ENCODE measurements at regions not wholly inside any gene's neighbourhood (a gene's known extent, or its start where the extent isn't known, plus 50 kb on each side); places are given as distances from the start of the nearest gene placed in this dataset.
A peak's percentile ranks its signal among the peaks of the same experiment; 100 is the strongest.

DNA sequence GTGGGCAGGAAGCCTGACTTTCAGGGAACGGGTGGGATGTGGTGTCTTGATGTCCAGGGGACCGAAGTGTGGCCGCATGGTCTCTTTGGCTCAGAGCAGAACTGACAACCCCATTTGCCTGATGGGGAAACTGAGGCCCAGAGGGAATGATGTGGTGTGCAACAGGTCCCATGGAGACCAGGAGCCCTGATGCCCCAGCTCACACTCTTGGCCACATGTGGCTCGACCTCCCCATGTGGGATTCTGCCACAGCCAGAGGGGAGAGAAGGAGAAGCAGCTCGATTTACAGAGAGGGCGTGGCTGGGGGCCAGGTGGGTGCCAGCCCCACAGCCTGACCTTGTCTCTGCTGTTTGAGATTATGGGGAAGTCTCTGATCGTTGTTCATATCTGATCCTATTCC, 128.1 kb downstream of the TEX29 start:
- FAIRE-seq: no peak

DNA sequence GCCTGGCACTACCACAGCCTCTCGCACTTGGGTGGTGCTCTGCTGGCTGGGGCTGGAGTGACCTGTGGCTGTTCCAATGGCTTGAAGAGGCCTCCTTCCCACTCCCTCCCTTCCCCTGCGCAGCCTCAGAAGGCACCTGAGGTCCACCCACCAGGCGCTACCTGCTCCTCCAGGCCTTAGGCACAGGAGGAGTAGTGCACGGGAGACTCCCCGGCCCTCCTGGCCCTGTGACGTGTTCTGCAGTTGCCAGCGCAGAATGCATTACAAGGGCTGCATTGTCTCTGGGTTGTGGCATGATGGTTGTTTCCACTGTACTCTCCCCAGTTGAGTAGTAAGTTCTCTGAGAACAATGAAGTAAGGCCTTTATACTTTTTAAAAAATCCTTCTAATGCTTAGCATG, 128.6 kb downstream of the TEX29 start:
- DNase-seq (ENCODE audit: insufficient read length, low spot score) (no peak), FAIRE-seq (no peak)

More for the DNA sequence above, 128.1 kb downstream of the TEX29 start:
- DNase-seq (ENCODE audit: insufficient read length, low spot score): no peak

DNA sequence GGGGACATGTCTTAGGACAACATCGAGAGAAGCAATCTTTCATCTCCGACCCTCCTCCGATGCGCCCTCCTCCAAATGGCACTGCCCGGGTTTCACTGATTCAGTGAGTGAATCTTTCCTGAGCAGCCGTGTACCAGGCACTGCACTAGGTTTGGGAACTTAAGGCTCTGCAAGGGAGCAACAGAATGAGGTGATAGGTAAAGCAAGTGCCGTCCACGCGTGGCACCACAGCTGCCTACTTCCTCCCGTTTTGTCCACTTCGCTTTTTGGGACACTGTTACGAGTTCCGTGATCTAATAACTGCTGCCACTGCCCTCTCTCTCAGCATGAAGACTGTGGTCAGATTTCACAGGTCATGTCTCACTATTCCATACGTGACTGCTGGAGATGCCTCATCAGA, 131.0 kb downstream of the TEX29 start:
- FAIRE-seq: no peak
- no peak for DNase-seq (ENCODE audit: insufficient read length, low spot score)

DNA sequence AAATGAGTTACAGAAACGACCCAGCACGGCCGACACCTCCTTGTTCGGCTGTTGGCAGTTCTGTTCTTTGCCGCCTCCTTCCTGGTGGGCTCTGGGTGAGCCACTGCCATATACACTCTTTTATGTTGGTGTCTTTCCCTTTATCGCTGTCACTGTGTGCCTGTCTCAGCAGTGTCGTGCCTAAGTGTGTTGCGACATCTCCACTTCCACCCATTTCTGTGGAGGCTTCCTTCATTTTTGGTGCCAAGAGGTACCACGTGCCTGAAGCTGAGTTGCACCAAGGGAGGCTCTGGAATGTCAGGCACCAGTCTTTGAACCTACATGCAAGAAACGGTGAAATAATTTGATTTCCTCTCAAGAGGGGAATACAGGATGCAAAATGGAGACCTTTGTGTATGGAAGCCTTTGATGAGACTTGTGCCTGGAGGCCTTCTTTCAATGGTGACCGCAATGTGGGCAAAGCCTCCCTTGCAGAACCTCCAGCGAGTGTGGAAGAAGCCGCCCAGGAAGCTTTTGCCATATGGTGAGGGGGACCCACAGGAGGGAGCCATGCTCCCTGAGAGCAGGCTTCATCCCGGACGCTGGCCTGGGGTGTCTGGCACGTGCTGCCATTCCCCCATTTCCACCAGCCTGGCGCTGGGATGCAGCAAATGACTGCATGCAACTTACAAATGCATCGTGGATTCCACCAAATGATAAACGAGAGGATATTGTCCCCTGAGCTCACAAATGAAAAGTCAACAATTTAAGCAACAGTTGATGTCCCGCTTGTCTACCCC, 136.2 kb downstream of the TEX29 start:
- FAIRE-seq: no peak
- DNase-seq (ENCODE audit: insufficient read length, low spot score): no peak

DNA sequence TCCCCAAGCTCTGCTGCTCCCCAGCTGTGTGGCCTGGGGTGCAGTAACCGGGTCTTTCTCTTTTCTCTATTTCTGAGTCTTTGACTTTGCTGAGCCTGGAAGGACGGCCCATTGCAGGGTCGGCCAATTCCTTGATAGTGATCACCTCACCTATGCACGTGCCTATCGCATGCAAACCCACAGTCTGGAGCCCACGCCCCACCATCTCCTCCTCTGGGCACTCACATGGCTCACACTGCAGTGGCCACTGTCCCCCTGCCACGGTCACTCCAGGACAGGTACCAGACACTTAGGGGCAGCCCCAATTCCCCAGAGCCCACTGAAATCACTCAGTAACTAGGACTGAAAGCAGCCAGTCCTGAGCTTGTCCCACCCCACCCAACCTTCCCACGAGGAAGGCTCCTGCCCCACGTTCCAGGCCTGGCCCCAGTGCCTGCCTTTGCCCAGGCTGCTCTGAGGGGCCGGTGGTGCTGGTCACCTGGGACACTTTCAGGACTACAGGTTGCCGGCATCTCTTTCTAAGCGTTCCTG, 137.6 kb downstream of the TEX29 start:
- FAIRE-seq (no peak), DNase-seq (ENCODE audit: insufficient read length, low spot score) (no peak)

DNA sequence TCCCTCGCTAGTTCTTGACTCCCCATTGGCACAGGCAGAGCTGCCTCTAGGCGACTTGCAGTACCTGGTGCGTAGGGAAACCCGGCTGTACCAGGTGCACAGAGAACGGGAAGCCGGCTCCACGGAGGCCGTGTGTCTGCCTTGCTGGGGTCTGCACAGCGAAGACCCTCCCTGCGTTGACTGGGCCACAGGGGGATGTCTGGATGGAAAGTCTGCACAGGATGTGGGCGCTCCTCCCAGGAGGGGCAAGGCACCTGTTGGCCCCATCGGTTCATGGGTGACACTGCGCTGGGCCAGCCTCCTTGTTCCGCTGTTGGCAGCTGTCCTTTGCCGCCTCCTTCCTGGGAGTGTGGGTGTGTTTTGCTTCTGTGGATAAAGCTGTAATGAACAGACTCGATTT, 138.3 kb downstream of the TEX29 start:
- FAIRE-seq (no peak), DNase-seq (ENCODE audit: insufficient read length, low spot score) (no peak)

DNA sequence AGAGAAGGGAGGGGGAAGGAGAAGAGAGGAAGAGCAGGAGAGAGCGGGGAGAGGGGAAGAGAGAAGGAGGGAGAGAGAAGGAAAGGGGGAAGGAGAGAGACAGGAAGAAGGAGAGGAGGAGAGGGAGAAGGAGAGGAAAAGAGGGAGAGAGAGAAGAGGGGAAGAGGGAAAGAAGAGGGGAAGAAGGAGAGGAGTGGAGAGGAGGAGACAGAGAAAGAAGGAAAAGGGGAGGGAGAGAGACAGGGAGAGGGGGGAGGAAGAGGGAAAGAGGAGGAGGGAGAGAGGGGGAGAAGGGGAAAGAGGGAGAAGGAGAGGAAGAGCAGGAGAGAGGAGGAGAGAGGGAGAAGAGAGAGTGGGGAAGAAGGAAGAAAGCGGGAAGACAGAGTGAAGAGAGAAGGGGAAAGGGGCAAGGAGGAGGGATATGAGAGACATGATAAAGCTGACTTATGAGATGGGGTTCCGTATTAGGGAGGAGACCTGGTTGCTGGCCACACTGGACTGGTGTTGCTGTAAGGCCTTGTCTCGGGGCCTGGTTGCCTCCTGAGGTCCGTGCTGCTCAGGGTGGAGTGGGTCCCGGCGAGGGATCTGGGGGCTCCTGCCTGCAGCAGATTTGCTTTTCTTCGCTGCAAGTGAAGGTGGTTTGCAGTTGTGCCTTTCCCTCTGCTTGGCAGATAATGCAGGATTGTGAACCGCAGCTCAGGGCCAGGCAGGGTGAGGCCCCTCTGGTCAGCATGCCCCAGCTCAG, 139.5 kb downstream of the TEX29 start:
- no peak for DNase-seq (ENCODE audit: insufficient read length, low spot score)
- FAIRE-seq: no peak

DNA sequence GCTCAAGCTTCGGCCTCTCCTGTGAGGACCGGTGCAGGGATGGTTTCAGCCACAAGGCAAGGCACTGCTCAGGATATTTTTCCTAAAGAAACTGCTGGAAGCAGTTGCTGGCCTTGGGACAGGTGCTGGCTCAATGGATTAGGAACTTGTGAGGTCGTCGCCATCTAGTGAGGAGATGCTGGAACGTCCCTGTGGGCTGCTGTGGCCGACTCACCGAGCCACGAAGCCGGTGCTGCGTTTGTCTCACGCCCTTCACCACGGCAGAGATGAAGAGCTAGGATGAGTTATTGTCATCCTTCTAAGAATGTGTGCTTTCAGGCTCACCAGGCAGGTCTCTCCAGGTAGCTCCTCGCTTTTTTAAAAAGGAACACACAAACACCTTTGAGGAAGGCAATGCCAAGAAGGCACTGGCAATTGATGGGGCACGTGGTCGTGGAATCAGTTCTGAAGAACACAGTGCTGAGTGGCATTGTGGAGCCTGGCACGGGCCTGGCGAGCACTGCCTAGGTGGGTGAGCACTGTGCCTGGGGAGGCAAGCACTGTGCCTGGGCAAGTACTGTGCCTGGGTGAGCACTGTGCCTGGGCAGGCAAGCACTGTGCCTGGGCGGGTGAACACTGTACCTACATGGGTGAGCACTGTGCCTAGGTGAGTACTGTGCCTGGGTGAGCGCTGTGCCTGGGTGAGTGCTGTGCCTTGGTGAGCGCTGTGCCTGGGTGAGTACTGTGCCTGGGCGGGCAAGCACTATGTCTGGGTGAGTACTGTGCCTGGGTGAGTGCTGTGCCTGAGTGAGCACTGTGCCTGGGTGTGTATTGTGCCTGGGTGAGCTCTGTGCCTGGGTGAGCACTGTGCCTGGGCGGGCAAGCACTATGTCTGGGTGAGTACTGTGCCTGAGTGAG, 140.4 kb downstream of the TEX29 start:
- FAIRE-seq (no peak), DNase-seq (ENCODE audit: insufficient read length, low spot score) (peak; percentile 23)

DNA sequence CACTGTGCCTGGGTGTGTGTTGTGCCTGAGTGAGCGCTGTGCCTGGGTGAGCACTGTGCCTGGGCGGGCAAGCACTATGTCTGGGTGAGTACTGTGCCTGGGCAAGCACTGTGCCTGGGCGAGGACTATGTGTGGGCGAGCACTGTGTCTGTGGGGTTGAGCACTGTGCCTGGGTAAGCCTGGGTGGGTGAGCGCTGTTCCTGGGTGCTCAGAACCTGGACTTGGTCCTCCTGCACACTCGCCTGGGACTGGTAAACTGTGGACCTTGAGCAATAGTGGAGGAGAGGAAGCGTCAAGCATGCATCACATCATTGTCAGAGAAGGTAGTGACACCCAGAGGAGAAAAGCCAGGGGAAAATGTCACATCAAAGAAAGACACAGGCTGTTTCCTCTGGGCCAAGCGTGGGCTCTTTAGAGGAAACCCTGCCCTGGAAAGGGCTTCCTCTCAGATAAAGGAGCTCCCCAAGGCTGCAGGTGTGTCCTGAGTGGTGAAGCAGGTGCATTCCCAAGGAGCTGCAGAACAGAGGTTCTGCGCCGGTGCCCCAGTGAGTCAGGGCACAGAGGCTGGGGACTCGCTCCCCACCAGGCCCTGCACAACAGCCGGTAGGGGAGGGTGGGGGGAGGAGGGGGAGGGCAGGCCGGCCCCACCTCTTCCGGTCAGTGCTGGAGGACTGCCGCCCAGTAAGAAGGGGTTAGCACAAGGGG, 141.2 kb downstream of the TEX29 start:
- DNase-seq (ENCODE audit: insufficient read length, low spot score): no peak
- FAIRE-seq: no peak

DNA sequence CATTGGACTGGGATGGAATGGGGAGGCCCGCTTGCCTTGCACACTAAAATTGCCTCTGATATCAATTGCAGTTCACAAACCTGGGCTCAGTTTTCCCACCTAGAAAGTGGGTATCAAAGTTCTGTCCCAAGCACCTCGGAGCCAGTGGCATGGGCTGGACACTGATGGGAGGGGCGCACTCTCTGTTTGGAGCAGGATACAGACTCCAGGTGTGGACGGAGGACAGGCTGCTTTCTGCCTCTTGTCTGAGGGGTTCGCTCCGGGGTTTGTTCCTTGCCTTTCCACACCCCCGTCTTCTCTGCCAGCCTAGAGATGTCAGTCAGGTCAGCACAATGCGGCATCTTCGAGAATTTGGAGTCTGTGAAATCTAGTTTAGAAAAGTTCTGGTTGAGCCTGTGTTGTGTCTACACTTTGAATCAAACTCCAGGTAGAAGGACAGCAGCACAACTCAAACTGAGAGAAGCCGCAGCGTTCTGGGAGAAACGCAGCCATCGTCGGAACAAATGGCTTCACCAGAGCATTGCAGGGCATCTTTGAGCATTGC, 141.9 kb downstream of the TEX29 start:
- DNase-seq (ENCODE audit: insufficient read length, low spot score) (no peak), FAIRE-seq (no peak)

DNA sequence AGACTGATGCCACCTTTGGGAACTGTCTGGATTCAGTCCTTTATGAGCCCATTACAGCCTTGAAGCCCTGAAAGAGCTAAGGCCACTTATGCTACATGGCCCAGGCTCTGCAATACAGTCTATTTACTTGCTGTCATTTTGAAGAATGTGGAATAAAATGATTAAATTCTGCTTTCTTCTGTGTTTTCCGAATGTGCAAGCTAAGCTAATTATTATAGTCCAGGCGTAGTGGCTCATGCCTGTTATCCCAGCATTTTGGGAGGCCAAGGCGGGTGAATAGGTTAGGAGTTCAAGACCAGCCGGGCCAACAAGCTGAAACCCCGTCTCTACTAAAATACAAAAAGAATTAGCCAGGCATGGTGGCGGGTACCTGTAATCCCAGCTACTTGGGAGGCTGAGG, 142.5 kb downstream of the TEX29 start:
- FAIRE-seq: no peak

DNA sequence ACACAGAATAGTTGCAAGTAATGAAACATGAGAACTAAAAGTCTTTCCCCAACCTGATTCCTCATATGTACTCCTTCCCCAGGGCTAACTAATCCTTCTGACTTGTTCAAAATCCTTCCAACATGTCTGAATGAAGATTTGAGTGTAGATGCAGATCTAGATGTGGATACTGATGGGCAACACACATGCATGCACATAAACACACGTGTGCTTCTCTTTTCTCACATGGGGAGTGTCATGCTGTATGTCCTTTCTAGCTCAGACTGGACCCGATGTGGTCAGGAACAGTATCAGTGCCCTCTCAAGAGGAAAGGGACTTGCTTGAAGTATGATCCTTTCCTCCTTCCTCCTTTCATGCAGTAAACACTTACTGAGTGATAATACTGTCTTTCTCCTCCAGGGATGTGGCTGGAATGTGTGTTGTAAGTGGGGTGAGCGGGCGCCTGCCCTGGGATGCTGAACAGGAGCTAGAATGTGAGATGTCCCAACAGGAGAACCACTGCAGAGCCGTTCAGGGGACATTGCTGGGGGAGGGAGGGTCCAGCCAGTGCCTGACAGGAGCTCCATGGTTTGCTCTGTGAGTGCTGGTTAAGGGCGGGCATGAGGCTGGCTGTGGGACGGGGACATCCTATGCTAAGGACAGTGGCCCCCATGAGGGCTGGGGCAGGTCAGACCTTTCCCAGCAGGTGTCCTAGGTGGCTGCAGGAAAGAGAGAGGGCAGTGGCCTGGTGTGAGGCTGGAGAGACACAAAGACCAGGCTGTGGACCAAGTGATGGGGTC, 146.9 kb downstream of the TEX29 start:
- no peak for DNase-seq (ENCODE audit: insufficient read length, low spot score)
- no peak for FAIRE-seq

More for the DNA sequence above, 142.5 kb downstream of the TEX29 start:
- DNase-seq (ENCODE audit: insufficient read length, low spot score): no peak

DNA sequence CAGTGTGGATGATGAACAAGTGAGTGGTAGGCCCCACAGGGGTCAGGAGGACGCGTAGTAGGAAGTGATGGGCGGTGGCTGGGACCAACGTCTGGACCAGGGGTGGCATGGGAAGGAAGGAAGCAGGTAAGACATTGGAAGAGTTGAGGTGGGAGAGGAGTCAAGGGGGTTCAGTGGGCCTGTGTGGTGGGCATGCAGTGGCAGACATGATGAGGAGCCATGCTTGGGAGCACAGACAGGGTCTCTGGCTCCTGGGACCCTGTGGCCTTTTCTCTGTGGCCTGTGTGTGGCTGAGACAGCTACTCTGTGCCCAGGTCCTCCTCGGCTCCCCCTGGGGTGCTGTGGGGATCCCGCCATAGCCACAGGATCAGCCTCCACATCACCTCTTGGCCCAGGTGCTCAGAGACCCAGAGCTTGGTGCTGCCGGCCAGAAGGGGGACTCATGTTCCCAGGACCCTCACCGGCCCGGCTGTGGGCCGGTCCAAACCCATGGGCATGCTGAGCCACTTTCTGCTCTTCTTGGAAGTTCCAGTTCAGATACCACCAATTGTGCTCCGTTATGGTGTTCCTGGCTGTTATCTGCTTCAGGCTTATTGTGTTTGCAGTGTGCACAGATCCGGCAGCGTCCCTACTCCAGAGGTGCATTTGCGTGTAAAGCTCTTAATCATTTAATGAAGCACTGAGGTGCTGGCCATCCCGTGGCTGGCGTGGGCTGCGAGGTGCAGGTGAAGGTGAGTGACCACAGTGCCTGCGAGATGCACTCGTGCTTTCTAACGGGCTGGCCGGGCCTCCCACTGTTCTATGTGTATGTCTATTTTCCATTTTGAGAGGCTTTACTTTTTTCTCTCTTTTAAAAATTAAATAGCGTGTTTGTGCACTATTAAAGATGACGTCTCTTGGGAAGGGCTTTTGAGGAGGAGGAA, 147.9 kb downstream of the TEX29 start:
- FAIRE-seq (no peak), DNase-seq (ENCODE audit: insufficient read length, low spot score) (no peak)

DNA sequence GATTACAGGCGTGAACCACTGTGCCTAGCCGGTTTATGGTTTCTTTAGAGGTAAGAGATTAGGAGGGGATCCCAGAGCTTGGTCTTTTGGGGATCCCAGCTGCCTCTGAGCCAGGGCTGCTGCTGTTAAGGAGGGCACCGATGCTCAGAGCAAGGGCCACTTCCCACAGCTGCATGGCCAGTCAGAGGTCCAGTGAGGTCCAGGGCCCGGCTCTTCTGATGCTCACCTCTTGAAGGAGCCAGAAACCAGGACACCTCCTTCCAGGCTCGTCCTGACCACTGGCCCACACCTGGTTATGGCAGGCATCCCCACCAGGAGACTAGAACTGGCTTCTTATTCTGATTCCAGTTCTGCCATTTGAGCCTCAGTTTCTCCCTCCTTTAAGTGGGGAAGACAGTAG, 149.0 kb downstream of the TEX29 start:
- DNase-seq (ENCODE audit: insufficient read length, low spot score) (no peak), FAIRE-seq (no peak)

DNA sequence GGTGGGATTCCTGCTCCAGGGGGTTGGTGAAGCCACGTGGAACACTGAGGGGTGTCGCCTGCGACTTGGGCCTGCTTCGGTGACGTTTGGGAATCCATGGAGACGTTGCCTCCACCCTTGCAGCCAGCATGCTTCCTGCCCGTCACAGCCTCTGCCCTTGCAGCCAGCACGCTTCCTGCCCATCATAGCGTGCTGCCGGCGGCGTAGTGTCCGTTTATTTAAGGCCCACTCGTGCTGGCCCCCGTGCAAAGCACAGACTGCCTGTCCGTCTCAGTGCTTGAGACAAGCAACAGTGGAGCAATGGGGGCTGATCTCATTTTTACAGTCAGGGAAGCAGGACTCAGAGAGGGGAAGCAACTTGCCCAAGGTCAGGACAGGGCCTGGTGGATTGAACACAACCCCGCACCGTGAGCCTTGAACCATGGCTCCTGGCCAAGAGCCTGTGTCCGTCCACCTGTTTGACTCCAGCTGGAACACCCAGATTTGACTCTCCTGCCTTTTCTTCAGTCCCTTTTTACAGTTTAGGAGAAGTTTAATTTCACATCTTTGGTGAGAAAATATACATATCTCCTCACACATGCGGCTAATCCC, 149.6 kb downstream of the TEX29 start:
- no peak for DNase-seq (ENCODE audit: insufficient read length, low spot score)
- no peak for FAIRE-seq

DNA sequence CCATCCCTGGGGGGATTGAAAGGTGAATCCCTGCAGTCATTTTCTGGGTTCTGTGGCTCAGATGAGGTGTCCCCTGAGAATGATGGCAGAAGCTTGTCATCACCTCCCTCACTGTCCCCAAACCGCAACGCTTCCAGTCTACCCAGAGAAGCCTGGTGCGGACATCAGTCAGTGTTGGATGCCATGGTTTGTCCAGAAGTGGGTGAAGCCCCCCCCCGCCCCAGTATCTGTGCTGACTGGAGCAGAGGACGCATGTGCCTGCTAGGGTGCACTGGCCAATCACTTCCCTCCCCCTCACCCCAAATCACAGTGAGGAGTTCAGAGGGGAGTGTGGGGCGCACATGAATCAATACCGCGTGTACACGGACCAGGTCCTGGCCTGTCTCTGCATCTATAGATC, 150.5 kb downstream of the TEX29 start:
- no peak for FAIRE-seq
- DNase-seq (ENCODE audit: insufficient read length, low spot score): no peak

DNA sequence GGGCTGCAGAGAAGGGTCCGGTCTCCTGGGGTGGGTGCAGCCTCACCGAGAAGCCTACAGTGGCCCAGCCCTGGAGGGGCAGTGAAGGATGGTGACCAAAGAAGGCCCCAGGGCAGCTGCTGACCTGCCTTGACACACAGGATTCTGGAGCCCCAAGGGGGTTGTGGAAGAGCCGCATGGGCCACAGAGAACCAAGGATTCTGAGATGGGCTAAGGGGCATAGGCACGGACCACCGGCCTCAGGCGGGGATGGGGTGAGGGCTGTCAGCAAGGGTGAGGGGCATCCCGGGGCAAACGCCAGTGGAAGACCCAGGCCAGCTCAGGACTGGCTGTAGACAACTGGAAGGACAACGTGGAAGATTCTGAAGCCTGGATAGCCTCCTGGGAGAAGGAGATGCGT, 151.6 kb downstream of the TEX29 start:
- FAIRE-seq (no peak), DNase-seq (ENCODE audit: insufficient read length, low spot score) (no peak)

Data from HTR-8/SVneo (cell line).